ENCODE measurements at regions not wholly inside any gene's neighbourhood (a gene's known extent, or its start where the extent isn't known, plus 50 kb on each side); places are given as distances from the start of the nearest gene placed in this dataset.
"Not testable (repeated sequence)": the region's sequence is repeated elsewhere in the genome, so short reads cannot be mapped to it uniquely, and the experiment has no call there.

GRCh38 chr7:10593080-10593479 lies 380.6 kb upstream of the PHF14 start:
- DNase-seq (ENCODE audit: low spot score): no peak

GRCh38 chr7:10596827-10597226 lies 376.8 kb upstream of the PHF14 start:
- DNase-seq (ENCODE audit: low spot score): no peak

- no peak for DNase-seq (ENCODE audit: low spot score)
These were observed 369.5 kb upstream of the PHF14 start for GRCh38 chr7:10604128-10604527.

GRCh38 chr7:10612950-10613349 lies 360.7 kb upstream of the PHF14 start:
- DNase-seq (ENCODE audit: low spot score): no peak

GRCh38 chr7:10618953-10619352 lies 354.7 kb upstream of the PHF14 start:
- no peak for DNase-seq (ENCODE audit: low spot score)

- no peak for DNase-seq (ENCODE audit: low spot score)
These were observed 341.0 kb upstream of the PHF14 start for GRCh38 chr7:10632712-10633111.

GRCh38 chr7:10634239-10634638 lies 339.4 kb upstream of the PHF14 start:
- no peak for DNase-seq (ENCODE audit: low spot score)

- no peak for DNase-seq (ENCODE audit: low spot score)
These were observed 335.7 kb upstream of the PHF14 start for GRCh38 chr7:10637991-10638390.

- no peak for DNase-seq (ENCODE audit: low spot score)
These were observed 330.1 kb upstream of the PHF14 start for GRCh38 chr7:10643545-10643944.

GRCh38 chr7:10644849-10645248 lies 328.8 kb upstream of the PHF14 start:
- no peak for DNase-seq (ENCODE audit: low spot score)

GRCh38 chr7:10646194-10646593 lies 327.5 kb upstream of the PHF14 start:
- no peak for DNase-seq (ENCODE audit: low spot score)

- DNase-seq (ENCODE audit: low spot score): no peak
These were observed 325.4 kb upstream of the PHF14 start for GRCh38 chr7:10648289-10648688.

GRCh38 chr7:10649120-10649519 lies 324.6 kb upstream of the PHF14 start:
- DNase-seq (ENCODE audit: low spot score): not testable (repeated sequence)

GRCh38 chr7:10655031-10655430 lies 318.6 kb upstream of the PHF14 start:
- DNase-seq (ENCODE audit: low spot score): no peak

- DNase-seq (ENCODE audit: low spot score): no peak
These were observed 316.5 kb upstream of the PHF14 start for GRCh38 chr7:10657201-10657600.

- no peak for DNase-seq (ENCODE audit: low spot score)
These were observed 315.8 kb upstream of the PHF14 start for GRCh38 chr7:10657837-10658236.

GRCh38 chr7:10662491-10662890 lies 311.2 kb upstream of the PHF14 start:
- DNase-seq (ENCODE audit: low spot score): no peak

- DNase-seq (ENCODE audit: low spot score): no peak
These were observed 310.4 kb upstream of the PHF14 start for GRCh38 chr7:10662982-10663884.

GRCh38 chr7:10672186-10672585 lies 301.5 kb upstream of the PHF14 start:
- no peak for DNase-seq (ENCODE audit: low spot score)

- no peak for DNase-seq (ENCODE audit: low spot score)
These were observed 296.5 kb upstream of the PHF14 start for GRCh38 chr7:10677211-10677610.

- no peak for DNase-seq (ENCODE audit: low spot score)
These were observed 295.9 kb upstream of the PHF14 start for GRCh38 chr7:10677668-10678232.

GRCh38 chr7:10684606-10685005 lies 289.1 kb upstream of the PHF14 start:
- no peak for DNase-seq (ENCODE audit: low spot score)

- no peak for DNase-seq (ENCODE audit: low spot score)
These were observed 288.6 kb upstream of the PHF14 start for GRCh38 chr7:10685040-10685439.

- DNase-seq (ENCODE audit: low spot score): no peak
These were observed 285.1 kb upstream of the PHF14 start for GRCh38 chr7:10688544-10688943.
